Activated naive CD8-positive, alpha-beta T cell treated with anti-CD3 and anti-CD28 coated beads, Interleukin-2, amount 50 U/mL, for 24 hours (primary cell): ENCODE measurements at regions not wholly inside any gene's neighbourhood (a gene's known extent, or its start where the extent isn't known, plus 50 kb on each side); places are given as distances from the start of the nearest gene placed in this dataset.

ENCODE experiments used
- ATAC-seq: fragments of 150-1000 bp; cut with Tn5 transposase; one replicate; pipeline ENCODE4 v1.10.0; 2021
- DNase-seq: peaks from one replicate; pipeline ENCODE4 v3.0.0; 2021
- H3K27ac Mint-ChIP-seq: one replicate; pipeline ENCODE4 v1.8.0; 2021; ENCODE audit warnings: mild to moderate bottlenecking, mixed read lengths
- H3K27me3 Mint-ChIP-seq: one replicate; pipeline ENCODE4 v1.8.0; 2021; ENCODE audit warnings: mixed read lengths
- H3K36me3 Mint-ChIP-seq: one replicate; pipeline ENCODE4 v1.8.0; 2021; ENCODE audit warnings: low read depth, mixed read lengths
- H3K4me1 Mint-ChIP-seq: one replicate; pipeline ENCODE4 v1.8.0; 2021; ENCODE audit warnings: mixed read lengths
- H3K4me3 Mint-ChIP-seq: one replicate; pipeline ENCODE4 v1.8.0; 2021; ENCODE audit warnings: mild to moderate bottlenecking, moderate library complexity, mixed read lengths
- H3K9me3 Mint-ChIP-seq: one replicate; pipeline ENCODE4 v1.8.0; 2021; ENCODE audit warnings: mixed read lengths

GRCh38 chr11:128260398-128260797 lies 327.0 kb downstream of the ETS1 start:
- Mint-ChIP-seq H3K4me1 (peaks cover 17% of the 10 kb centered on the region), H3K27ac (no peak overlapping the region)

DNA sequence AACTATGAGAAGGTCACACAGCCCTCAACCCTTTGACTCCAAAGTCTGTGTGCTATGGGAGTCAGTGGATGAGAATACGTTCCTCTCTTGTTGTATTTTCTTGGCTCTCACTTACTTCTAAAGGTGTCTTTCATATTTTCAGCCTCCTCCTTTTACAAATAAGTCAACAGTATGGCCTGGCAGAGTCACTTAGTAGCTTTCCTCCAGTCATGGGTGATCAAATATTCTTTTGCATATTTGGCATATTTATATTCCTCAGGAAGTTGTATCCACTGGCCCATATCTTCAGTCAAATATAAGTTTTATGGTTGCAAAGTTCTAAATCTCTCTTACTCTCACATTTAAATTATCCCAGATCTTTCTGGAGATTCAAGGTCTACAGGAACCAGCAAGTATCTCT lies 327.5 kb downstream of the ETS1 start:
- no peaks in the 10 kb centered on the region for H3K36me3 Mint-ChIP-seq
- no peaks in the 10 kb centered on the region for H3K27me3 Mint-ChIP-seq
- ATAC-seq (no peak), DNase-seq (no peak)
- no peaks in the 10 kb centered on the region for H3K9me3 Mint-ChIP-seq
- peaks cover 17% of the 10 kb centered on the region for H3K4me1 Mint-ChIP-seq
- H3K27ac Mint-ChIP-seq = no peak overlapping the region
- no peak overlapping the region for H3K4me3 Mint-ChIP-seq

More at GRCh38 chr11:128260398-128260797, 327.0 kb downstream of the ETS1 start:
- Mint-ChIP-seq H3K27me3 (no peaks in the 10 kb centered on the region), H3K9me3 (no peaks in the 10 kb centered on the region), H3K36me3 (no peaks in the 10 kb centered on the region), H3K4me3 (no peak overlapping the region)
- DNase-seq = no peak
- ATAC-seq = no peak

DNA sequence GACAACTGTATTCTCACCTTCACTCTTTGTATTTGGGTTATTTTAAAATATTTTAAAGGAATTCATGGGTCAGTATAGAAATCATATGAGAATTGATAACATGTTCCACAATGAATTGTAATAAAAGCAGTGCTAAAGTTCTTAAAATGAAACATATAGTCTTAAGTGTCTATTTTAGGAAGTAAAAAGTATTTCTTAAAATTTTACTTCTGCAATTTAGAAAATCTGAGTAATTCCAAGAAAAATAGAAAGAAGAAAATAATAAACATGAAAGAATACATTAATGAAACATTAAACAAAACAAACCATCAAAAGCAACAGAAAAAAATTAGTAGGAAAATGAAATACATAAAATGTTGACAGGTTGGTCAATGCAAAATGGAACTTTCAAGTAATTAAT lies 332.4 kb downstream of the ETS1 start:
- H3K27ac Mint-ChIP-seq = no peak overlapping the region
- peaks cover 9% of the 10 kb centered on the region for H3K4me1 Mint-ChIP-seq
- DNase-seq = no peak
- H3K27me3 Mint-ChIP-seq = no peaks in the 10 kb centered on the region
- no peak for ATAC-seq
- no peak overlapping the region for H3K4me3 Mint-ChIP-seq
- no peaks in the 10 kb centered on the region for H3K36me3 Mint-ChIP-seq
- no peaks in the 10 kb centered on the region for H3K9me3 Mint-ChIP-seq

DNA sequence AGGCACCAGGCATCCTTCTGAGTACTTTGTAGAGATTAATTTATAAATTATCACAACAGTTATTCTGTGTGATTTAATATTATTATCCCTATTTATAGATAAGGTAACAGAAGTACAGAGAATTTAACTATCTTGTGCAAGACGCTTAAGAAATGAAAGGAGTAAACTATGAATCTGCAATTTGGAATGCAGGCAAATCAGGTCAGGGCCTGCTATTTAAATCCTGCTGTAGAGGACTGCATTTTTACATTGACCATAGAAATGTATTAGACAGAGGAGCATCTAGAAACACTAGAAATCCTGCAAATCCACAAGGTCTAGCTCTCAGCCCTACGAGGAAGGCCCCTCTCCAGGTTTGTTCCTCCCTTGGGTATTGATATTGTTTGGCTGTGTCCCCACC lies 336.2 kb downstream of the ETS1 start:
- DNase-seq (no peak), ATAC-seq (no peak)
- Mint-ChIP-seq H3K9me3 (no peaks in the 10 kb centered on the region), H3K4me1 (peaks cover 2% of the 10 kb centered on the region), H3K27me3 (no peaks in the 10 kb centered on the region), H3K27ac (no peak overlapping the region), H3K36me3 (no peaks in the 10 kb centered on the region), H3K4me3 (no peak overlapping the region)

- H3K27me3 Mint-ChIP-seq = no peaks in the 10 kb centered on the region
- no peak overlapping the region for H3K27ac Mint-ChIP-seq
- no peak overlapping the region for H3K4me3 Mint-ChIP-seq
- no peaks in the 10 kb centered on the region for H3K9me3 Mint-ChIP-seq
- H3K4me1 Mint-ChIP-seq = peaks cover 2% of the 10 kb centered on the region
- DNase-seq (no peak), ATAC-seq (no peak)
- no peaks in the 10 kb centered on the region for H3K36me3 Mint-ChIP-seq
Observed at GRCh38 chr11:128250482-128250881, 336.9 kb downstream of the ETS1 start.

DNA sequence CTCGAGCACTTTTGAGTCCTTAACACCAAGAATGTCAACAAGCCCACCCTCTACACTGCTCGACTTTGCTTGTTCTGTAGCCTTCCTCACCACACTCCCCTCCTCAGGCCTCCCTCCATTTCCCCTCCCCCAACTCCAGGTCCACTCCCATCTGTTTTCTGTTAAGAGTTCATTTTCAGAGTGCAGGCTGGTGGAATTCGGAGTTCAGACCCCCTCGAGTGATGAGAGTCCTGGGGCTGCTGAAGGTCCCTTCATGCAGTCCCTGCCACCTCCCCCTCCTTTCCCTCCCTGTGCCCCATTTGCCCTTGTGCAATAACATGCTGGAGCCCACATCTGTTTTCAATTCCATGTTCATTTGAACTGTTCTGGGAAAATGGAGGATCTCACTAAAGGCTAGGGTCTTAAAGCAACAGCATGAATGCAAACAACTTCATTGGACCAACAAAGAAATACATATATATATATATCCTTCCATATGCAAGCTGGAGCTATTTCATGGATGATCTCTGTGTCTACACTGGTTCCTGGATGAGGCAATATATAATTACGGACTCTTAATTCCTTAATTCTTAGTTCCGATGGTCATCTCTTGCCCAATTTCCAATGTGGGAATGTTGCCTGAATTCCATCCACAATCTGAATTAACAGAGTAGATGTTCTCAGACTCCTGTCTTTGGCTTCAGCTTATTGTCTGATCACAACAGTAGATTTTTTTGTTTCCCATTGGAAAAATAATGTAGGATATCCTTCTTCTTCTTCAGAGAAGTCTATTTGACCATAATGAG lies 340.4 kb downstream of the ETS1 start:
- Mint-ChIP-seq H3K27me3 (no peaks in the 10 kb centered on the region), H3K27ac (no peak overlapping the region), H3K4me1 (no peaks in the 10 kb centered on the region), H3K36me3 (no peaks in the 10 kb centered on the region), H3K4me3 (no peak overlapping the region), H3K9me3 (no peaks in the 10 kb centered on the region)
- DNase-seq = no peak
- no peak for ATAC-seq

- H3K27me3 Mint-ChIP-seq = no peaks in the 10 kb centered on the region
- H3K27ac Mint-ChIP-seq = no peak overlapping the region
- DNase-seq (no peak), ATAC-seq (no peak)
- H3K4me1 Mint-ChIP-seq = no peaks in the 10 kb centered on the region
- H3K9me3 Mint-ChIP-seq = no peaks in the 10 kb centered on the region
- no peak overlapping the region for H3K4me3 Mint-ChIP-seq
- no peaks in the 10 kb centered on the region for H3K36me3 Mint-ChIP-seq
Observed at GRCh38 chr11:128246364-128246801, 341.0 kb downstream of the ETS1 start.

DNA sequence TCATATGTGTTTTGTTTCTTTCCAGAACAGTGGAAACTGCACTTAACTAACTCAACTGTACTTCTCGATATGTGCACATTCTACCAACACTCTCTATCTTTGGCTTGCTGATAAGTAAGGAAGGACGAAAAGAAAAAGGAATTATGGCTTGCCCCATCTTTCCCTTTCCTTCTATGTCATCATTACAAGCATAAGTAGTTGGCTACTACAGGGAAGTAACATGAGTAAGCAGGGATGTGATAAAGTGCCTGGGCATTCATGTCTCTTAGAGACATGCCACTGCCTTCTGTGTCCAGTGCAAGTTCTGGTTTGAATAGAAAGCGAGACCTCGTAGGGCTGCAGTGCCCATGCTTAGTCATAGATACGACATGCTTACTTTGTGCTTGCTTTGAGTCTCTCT lies 342.5 kb downstream of the ETS1 start:
- Mint-ChIP-seq H3K27me3 (no peaks in the 10 kb centered on the region), H3K4me1 (no peaks in the 10 kb centered on the region), H3K9me3 (no peaks in the 10 kb centered on the region), H3K36me3 (no peaks in the 10 kb centered on the region), H3K27ac (no peak overlapping the region), H3K4me3 (no peak overlapping the region)
- DNase-seq = no peak
- no peak for ATAC-seq

DNA sequence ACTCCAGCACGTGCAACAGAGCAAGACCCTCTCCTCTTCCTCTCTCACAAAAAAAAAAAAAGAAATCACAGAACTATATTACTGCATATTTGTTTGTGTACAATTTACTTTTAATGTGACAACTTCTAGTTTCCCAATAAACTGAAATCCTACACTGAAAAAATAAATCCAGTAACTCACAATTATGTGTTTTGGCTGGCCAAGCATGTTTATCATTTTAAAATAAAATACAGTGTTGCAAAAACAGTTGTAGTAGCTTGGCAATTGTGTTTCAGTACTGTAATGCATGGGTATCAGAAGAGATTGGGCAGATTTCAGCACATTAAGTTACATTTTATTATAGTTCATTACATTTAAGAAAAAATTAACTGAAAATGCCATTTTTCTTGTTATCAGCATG lies 344.9 kb downstream of the ETS1 start:
- Mint-ChIP-seq H3K4me1 (peaks cover 22% of the 10 kb centered on the region), H3K27me3 (no peaks in the 10 kb centered on the region), H3K36me3 (no peaks in the 10 kb centered on the region)

DNA sequence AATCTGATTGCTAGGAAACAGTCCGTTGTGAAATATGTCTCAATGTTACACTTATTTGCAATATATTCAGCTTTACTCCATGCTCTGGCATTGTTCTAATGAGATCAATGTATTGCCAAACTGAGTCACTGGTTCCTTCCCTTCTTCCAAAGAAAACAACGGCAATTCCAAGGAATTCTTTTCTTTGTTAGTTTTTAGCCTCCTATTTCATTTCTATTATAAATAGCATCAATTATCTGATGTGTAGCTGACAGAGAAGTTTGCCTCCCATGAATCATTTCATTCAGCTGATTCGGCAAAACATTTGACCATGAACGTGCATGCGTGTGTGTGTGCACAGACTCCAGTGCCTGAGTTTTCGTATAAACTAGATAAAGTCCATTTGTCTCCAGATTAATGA lies 346.8 kb downstream of the ETS1 start:
- ATAC-seq (no peak), DNase-seq (no peak)
- no peak overlapping the region for H3K4me3 Mint-ChIP-seq
- H3K9me3 Mint-ChIP-seq = no peaks in the 10 kb centered on the region
- H3K36me3 Mint-ChIP-seq = no peaks in the 10 kb centered on the region
- no peak overlapping the region for H3K27ac Mint-ChIP-seq
- H3K27me3 Mint-ChIP-seq = no peaks in the 10 kb centered on the region
- H3K4me1 Mint-ChIP-seq = peaks cover 32% of the 10 kb centered on the region

More for the DNA sequence above, 344.9 kb downstream of the ETS1 start:
- ATAC-seq = no peak
- no peak for DNase-seq
- no peak overlapping the region for H3K4me3 Mint-ChIP-seq
- no peaks in the 10 kb centered on the region for H3K9me3 Mint-ChIP-seq
- no peak overlapping the region for H3K27ac Mint-ChIP-seq

DNA sequence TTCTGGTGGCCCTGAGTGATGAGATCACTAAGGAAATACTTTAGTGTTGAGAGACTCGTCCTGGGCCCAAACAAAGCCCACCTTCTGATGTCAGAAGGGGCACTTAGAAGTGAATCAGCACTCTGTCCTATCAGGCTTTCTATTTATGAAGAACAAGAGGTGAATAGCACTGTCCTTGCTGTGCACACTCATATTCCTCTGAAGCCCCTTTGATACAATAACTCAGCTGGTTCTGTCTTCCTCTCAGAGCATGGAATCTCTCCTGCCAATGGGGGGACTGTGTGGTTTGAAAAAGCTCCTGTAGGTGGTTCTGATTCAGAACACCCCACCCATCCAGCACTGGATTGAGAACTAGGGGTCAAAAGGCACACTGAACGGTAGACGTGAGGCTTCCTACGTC lies 348.1 kb downstream of the ETS1 start:
- no peaks in the 10 kb centered on the region for H3K9me3 Mint-ChIP-seq
- no peaks in the 10 kb centered on the region for H3K27me3 Mint-ChIP-seq
- no peaks in the 10 kb centered on the region for H3K36me3 Mint-ChIP-seq
- peak; percentile 48 for ATAC-seq
- peaks cover 41% of the 10 kb centered on the region for H3K4me1 Mint-ChIP-seq
- DNase-seq = no peak
- peak overlapping the region; percentile 86 for H3K27ac Mint-ChIP-seq
- H3K4me3 Mint-ChIP-seq = peak overlapping the region; percentile 58

GRCh38 chr11:128238521-128239265 lies 348.7 kb downstream of the ETS1 start:
- Mint-ChIP-seq H3K27ac (peak overlapping the region; percentile 86), H3K36me3 (no peaks in the 10 kb centered on the region), H3K27me3 (no peaks in the 10 kb centered on the region), H3K4me1 (peaks cover 43% of the 10 kb centered on the region), H3K9me3 (no peaks in the 10 kb centered on the region), H3K4me3 (peak overlapping the region; percentile 58)
- ATAC-seq = peak; percentile 81
- DNase-seq = no peak

DNA sequence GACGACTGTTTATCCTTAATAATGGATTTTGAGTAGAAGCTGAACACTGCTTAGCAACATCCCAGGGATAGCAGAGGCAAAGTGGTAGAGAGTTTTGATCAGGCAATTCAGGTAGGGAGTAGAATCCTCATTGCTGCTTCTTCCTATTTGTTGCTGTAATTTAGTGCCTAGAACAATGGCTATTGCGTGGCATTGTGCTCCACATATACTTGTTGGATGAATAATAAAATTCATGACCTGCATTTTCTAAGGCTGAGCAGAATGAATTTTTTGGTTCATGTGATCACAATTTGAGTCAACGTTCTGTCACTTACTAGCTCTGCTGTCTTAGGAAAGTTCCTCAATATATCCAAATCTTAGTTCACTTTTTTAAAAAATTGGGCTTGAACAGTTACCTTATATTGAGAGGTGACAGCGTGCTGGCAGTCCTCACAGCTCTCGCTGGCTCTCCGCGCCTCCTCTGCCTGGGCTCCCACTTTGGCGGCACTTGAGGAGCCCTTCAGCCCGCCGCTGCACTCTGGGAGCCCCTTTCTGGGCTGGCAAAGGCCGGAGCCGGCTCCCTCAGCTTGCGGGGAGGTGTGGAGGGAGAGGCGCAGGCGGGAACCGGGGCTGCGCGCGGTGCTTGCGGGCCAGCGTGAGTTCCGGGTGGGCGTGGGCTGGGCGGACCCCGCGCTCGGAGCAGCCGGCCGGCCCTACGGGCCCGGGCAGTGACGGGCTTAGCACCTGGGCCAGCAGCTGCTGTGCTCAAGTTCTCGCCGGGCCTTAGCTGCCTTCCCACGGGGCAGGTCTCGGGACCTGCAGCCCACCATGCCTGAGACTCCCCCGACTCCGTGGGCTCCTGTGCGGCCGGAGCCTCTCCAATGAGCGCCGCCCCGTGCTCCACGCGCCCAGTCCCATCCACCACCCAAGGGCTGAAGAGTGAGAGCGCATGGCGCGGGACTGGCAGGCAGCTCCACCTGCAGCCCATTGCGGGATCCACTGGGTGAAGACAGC lies 350.6 kb downstream of the ETS1 start:
- no peak for DNase-seq
- peaks cover 62% of the 10 kb centered on the region for H3K4me1 Mint-ChIP-seq
- no peaks in the 10 kb centered on the region for H3K36me3 Mint-ChIP-seq
- no peak for ATAC-seq
- H3K4me3 Mint-ChIP-seq = no peak overlapping the region
- peak overlapping the region; percentile 49 for H3K27ac Mint-ChIP-seq
- peaks cover 4% of the 10 kb centered on the region for H3K9me3 Mint-ChIP-seq
- H3K27me3 Mint-ChIP-seq = no peaks in the 10 kb centered on the region

GRCh38 chr11:128235958-128236357 lies 351.4 kb downstream of the ETS1 start:
- Mint-ChIP-seq H3K4me1 (peaks cover 66% of the 10 kb centered on the region), H3K27me3 (no peaks in the 10 kb centered on the region), H3K9me3 (peaks cover 8% of the 10 kb centered on the region), H3K36me3 (peaks cover 2% of the 10 kb centered on the region), H3K4me3 (no peak overlapping the region), H3K27ac (peak overlapping the region; percentile 49)
- ATAC-seq (no peak), DNase-seq (no peak)
